Fibroblast of villous mesenchyme (primary cell): ENCODE measurements at regions not wholly inside any gene's neighbourhood (a gene's known extent, or its start where the extent isn't known, plus 50 kb on each side); places are given as distances from the start of the nearest gene placed in this dataset.
A peak's percentile ranks its signal among the peaks of the same experiment; 100 is the strongest.

Experiments
- DNase-seq: peaks from one replicate; pipeline ENCODE4 v3.0.0-alpha.2; 2010; ENCODE audit warnings: low read depth
- H3K4me3 ChIP-seq: 2 replicates; pipeline ENCODE4 v1.5.1; 2011; ENCODE audit warnings: low read depth, mild to moderate bottlenecking, low read length
- CTCF ChIP-seq: IDR thresholded peaks from 2 replicates; pipeline ENCODE4 v1.5.1; 2012; ENCODE audit warnings: low read depth, mild to moderate bottlenecking, low read length; ENCODE audit not compliant: insufficient read depth

GRCh38 chr1:90850181-90850897, 133.2 kb upstream of the BARHL2 start:
- TF ChIP-seq CTCF, result no peak
- peak; percentile 44 for DNase-seq
- H3K4me3 ChIP-seq, result peak overlapping the region; percentile 83

DNA sequence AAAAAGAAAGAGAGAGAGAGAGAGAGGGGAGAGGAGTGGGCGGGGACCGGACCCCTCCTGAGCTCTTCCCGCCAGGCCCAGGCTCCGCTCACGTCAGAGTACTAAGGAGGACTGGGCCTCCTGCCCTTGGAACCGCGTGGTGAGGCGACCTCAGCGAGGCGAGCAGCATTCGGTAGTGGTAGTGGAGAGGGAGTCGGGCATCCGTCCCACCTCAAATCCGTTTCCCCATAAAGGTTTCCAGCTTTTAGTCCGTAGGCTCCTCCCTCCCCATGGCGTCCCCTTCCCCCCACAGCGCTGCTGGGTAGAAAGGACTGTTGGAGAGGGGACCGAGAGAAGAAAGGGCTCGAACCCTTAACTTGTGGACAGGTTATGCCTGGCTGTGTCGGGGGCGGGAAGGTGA, 124.4 kb upstream of the BARHL2 start:
- TF ChIP-seq CTCF, result no peak
- no peak overlapping the region for H3K4me3 ChIP-seq
- no peak for DNase-seq

GRCh38 chr1:90840352-90840751, 123.2 kb upstream of the BARHL2 start:
- TF ChIP-seq CTCF, result no peak
- no peak for DNase-seq
- no peak overlapping the region for H3K4me3 ChIP-seq

GRCh38 chr1:90839323-90839722, 122.2 kb upstream of the BARHL2 start:
- no peak for TF ChIP-seq CTCF
- H3K4me3 ChIP-seq, result no peak overlapping the region
- DNase-seq, result no peak

DNA sequence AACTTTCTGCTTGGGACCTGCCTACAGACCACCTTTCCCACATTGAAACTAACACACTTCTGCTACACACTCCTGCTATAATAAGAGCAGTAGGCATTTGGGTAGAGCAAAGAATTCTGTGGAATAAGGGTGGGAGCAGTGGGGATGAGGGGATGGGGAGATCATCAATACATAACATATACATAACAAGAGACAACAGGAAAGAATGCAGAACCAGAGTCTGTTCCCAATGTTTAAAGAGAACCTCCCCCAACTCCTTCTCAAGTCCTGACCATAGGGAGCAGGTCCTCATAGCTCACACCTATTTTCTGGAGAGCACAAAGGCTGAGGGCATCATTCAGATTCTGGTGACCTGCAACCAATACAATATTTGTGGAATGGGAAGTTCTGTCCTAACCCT, 121.6 kb upstream of the BARHL2 start:
- no peak for DNase-seq
- TF ChIP-seq CTCF, result no peak
- H3K4me3 ChIP-seq, result no peak overlapping the region

- H3K4me3 ChIP-seq, result no peak overlapping the region
- no peak for DNase-seq
- no peak for TF ChIP-seq CTCF
Observed at GRCh38 chr1:90837420-90837819, 120.3 kb upstream of the BARHL2 start.

DNA sequence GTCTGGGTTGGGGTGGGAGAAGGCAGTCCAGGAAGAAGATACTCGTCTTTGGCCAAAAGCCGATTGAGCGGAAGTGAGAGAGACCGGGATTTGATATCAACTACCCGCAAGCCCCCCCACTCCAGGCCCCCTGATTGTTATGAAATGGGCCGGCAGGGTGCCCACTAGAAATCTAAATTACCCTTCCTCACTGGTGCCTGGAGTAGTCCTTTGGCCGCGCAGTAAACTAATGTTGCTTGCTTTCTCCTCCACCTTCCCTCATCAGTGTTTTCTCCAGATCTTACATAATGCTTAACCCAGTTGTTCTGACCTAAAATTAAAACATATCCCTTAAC, 119.2 kb upstream of the BARHL2 start:
- TF ChIP-seq CTCF, result no peak
- no peak for DNase-seq
- peak overlapping the region; percentile 26 for H3K4me3 ChIP-seq
